ENCODE measurements at regions not wholly inside any gene's neighbourhood (a gene's known extent, or its start where the extent isn't known, plus 50 kb on each side); places are given as distances from the start of the nearest gene placed in this dataset.

DNA sequence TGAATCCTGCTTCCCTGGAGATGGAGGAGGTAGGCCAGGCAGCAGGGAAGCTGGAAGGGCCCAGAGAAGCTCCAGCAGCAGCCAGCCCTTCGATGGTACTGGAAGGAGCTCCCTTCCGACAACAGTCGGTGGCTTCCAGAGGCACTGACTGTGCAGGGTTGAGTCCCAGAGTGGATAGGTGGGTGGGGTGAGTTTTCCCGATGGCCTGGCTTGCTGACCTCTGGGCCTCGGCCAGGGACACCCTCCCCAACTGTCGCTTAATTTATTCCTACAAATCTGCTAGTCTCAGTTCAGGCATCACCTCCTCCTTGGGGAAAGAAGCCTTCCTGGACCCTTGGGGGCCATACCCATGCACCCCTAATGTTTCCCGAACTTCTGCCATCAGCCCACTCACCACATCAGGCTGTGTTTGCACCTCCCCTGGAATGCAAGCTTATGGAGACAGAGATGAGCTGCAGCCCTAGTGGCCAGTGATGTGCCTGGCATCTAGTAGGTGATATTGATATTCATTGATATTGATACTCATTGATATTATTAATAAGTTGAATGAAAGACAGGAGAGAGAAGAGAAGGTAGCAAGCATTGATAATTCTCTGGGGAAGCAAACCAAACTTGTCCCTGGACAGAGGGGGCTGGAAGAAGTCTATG lies 104.6 kb upstream of the BOD1 start:
- no peak for DNase-seq (ENCODE audit: low read depth)
- H3K4me3 ChIP-seq (ENCODE audit: low read depth, low read length) = no peak overlapping the region
- TF ChIP-seq, protein P1, sequence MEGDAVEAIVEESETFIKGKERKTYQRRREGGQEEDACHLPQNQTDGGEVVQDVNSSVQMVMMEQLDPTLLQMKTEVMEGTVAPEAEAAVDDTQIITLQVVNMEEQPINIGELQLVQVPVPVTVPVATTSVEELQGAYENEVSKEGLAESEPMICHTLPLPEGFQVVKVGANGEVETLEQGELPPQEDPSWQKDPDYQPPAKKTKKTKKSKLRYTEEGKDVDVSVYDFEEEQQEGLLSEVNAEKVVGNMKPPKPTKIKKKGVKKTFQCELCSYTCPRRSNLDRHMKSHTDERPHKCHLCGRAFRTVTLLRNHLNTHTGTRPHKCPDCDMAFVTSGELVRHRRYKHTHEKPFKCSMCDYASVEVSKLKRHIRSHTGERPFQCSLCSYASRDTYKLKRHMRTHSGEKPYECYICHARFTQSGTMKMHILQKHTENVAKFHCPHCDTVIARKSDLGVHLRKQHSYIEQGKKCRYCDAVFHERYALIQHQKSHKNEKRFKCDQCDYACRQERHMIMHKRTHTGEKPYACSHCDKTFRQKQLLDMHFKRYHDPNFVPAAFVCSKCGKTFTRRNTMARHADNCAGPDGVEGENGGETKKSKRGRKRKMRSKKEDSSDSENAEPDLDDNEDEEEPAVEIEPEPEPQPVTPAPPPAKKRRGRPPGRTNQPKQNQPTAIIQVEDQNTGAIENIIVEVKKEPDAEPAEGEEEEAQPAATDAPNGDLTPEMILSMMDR (IDR thresholded peaks at IDR 0.05; ENCODE audit: control insufficient read depth, extremely low read depth, insufficient read depth) = no peak

DNA sequence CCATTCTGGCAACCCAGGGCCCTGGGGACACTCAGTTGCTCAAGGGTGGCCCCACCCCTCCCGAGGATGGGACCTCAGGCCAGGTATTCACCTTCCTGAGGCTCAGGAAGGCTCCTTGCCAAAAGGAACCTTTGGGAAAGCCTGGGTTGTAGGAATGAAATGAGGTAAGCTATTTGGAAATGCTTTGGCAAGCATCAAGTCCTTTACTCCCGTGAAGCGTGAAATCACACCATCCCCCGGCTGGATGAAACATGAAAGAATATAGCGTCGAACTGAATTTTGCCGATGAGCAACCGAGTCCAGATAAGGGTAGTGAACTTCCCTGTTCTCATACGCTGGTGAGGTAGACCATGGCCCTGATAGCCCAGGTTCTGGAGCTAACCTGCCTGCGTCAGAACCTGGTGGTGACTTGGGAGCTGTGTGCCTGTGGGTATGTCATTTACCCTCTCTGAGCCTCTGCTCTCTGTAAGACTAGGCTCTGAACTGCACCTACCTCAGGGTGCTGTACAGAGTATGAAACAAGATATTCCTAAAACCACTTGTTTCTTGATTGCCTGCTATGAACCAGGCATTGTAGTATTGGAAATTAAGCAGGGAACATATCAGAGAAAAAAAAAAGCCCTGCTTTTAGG lies 105.3 kb upstream of the BOD1 start:
- no peak overlapping the region for H3K4me3 ChIP-seq (ENCODE audit: low read depth, low read length)
- TF ChIP-seq, protein P1 (IDR thresholded peaks at IDR 0.05; ENCODE audit: control insufficient read depth, extremely low read depth, insufficient read depth) = no peak
- no peak for DNase-seq (ENCODE audit: low read depth)

DNA sequence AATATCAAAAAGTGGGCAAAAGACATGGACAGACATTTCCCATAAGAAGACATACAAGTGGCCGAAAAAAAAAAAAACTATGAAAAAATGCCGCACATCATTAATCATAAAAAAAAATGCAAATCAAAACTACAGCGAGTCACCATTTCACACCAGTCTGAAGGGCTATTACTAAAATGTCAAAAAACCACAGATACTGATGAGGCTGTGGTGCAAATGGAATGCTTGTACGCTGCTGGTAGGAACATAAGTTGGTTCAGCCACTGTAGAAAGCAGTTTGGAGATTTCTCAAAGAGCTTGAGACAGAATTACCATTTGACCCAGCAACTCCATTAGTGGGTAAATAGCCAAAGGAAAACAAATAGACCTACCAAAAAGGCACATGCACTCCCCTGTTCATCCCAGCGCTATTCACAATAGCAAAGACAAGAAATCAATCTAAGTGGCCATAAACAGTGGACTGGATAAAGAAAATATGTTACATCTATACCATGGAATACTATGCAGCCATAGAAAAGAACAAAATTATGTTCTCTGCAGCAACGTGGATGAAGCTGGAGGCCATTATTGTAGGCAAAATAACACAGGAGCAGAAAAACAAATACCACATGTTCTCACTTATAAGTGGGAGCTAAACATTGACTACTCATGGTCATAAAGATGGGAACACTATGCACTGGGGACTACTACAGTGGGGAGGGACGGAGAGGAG lies 110.6 kb upstream of the BOD1 start:
- TF ChIP-seq, protein P1 (IDR thresholded peaks at IDR 0.05; ENCODE audit: control insufficient read depth, extremely low read depth, insufficient read depth) = no peak
- no peak overlapping the region for H3K4me3 ChIP-seq (ENCODE audit: low read depth, low read length)
- DNase-seq (ENCODE audit: low read depth) = no peak

DNA sequence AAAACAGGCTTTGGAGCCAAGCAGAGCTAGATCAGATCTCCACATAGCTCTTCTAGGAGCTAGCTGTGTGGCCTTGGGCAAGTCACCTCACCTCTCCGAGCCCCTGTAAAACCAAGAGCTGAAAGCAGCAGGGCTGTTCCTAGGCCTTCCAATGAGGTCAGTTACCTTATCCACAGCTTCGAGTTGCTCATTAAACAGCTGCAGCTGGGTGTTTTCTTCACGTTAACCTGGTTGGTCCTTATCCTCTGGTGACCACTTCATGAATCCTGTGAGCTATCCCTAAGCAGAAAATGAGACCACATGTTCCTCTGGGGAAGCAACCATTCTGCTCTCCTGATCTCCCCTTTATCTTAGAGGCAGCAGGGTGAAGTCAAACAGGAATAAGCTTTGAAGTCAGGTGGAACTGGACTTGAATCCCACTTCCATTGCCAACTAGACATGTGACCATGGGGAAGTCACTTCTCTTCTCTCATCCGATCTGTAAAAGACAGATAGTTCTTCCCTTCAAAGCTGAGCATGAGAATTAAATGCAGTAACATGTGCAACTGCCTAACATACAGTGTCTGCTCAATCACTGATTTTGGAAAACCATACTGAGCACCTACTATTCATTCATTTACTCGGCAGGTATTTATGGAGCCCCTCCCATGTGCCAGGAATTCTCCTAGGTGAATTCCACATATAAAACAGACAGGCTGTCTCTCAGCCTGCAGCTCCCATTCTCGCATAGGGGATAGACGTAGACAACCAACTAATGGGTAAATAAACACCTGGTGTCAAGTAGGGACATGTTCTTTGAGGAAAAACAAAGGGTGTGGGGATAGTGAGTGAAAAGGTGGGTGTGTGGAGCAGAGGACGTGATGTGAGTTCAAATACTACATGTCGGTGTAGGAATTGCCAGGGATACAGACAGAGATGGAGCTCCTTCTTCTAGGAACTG lies 111.7 kb upstream of the BOD1 start:
- TF ChIP-seq, protein P1 (IDR thresholded peaks at IDR 0.05; ENCODE audit: control insufficient read depth, extremely low read depth, insufficient read depth) = no peak
- no peak for DNase-seq (ENCODE audit: low read depth)
- H3K4me3 ChIP-seq (ENCODE audit: low read depth, low read length) = no peak overlapping the region

DNA sequence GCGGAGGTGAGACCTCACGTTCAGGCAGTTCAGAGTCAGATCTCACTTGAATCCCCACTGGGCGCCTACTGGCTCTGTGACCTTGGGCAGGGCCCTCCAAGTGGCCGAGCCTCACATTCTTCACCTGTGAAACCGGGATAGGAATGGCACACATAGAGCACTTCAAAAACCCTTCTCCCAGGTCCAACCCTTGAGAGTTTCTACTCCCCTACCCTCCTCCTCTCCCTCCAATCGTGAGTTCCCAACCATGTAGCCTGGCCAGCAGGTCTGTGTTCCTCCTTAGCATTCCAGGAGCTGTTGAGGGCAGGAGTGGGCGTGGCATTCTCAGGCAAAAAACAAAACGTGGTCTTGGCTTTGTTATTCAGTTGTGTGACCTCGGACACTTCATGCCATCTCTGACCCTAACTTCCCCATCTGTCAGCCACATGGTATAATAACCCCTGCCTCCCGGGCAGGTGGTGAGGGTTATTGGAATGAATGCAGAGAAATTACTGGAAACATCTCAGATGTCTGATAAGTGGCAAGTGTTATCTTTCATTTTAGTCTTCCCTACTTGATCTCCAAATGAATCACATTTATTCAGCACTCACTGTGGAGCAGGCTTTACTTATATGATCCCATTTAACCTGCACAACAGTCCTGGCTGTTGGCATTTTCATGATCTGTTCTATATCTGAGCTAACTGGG lies 112.8 kb upstream of the BOD1 start:
- TF ChIP-seq, protein P1 (IDR thresholded peaks at IDR 0.05; ENCODE audit: control insufficient read depth, extremely low read depth, insufficient read depth) = no peak
- H3K4me3 ChIP-seq (ENCODE audit: low read depth, low read length) = no peak overlapping the region
- no peak for DNase-seq (ENCODE audit: low read depth)
